SIG-M5 (cell line): ENCODE measurements at regions not wholly inside any gene's neighbourhood (a gene's known extent, or its start where the extent isn't known, plus 50 kb on each side); places are given as distances from the start of the nearest gene placed in this dataset.
"Not testable (repeated sequence)": the region's sequence is repeated elsewhere in the genome, so short reads cannot be mapped to it uniquely, and the experiment has no call there.

Experiments
- DNase-seq: peaks from one replicate; lab custom pipeline; 2025; lab: John Stamatoyannopoulos, UW

- no peak for DNase-seq
Observed at GRCh38 chr2:8432706-8433336, 249.0 kb upstream of the ID2 start.

GRCh38 chr2:8433390-8433789, 248.5 kb upstream of the ID2 start:
- DNase-seq, result no peak

GRCh38 chr2:8435608-8436007, 246.2 kb upstream of the ID2 start:
- no peak for DNase-seq

- no peak for DNase-seq
Observed at GRCh38 chr2:8436585-8436984, 245.3 kb upstream of the ID2 start.

- DNase-seq, result no peak
Observed at GRCh38 chr2:8437228-8437948, 244.5 kb upstream of the ID2 start.

GRCh38 chr2:8437949-8438400, 243.9 kb upstream of the ID2 start:
- no peak for DNase-seq

GRCh38 chr2:8438476-8438875, 243.4 kb upstream of the ID2 start:
- no peak for DNase-seq

- DNase-seq, result no peak
Observed at GRCh38 chr2:8438996-8439395, 242.9 kb upstream of the ID2 start.

- DNase-seq, result no peak
Observed at GRCh38 chr2:8440029-8440778, 241.7 kb upstream of the ID2 start.

- no peak for DNase-seq
Observed at GRCh38 chr2:8441371-8441770, 240.5 kb upstream of the ID2 start.

- no peak for DNase-seq
Observed at GRCh38 chr2:8441986-8442385, 239.9 kb upstream of the ID2 start.

GRCh38 chr2:8442833-8443486, 238.9 kb upstream of the ID2 start:
- DNase-seq, result no peak

- DNase-seq, result no peak
Observed at GRCh38 chr2:8445580-8445979, 236.3 kb upstream of the ID2 start.

- not testable (repeated sequence) for DNase-seq
Observed at GRCh38 chr2:8446751-8447150, 235.1 kb upstream of the ID2 start.

- DNase-seq, result no peak
Observed at GRCh38 chr2:8447610-8448221, 234.1 kb upstream of the ID2 start.

GRCh38 chr2:8448824-8449556, 232.9 kb upstream of the ID2 start:
- no peak for DNase-seq

GRCh38 chr2:8451273-8451672, 230.6 kb upstream of the ID2 start:
- DNase-seq, result no peak

GRCh38 chr2:8452296-8452695, 229.6 kb upstream of the ID2 start:
- no peak for DNase-seq

GRCh38 chr2:8452979-8453903, 228.6 kb upstream of the ID2 start:
- DNase-seq, result no peak

GRCh38 chr2:8453904-8454302, 228.0 kb upstream of the ID2 start:
- DNase-seq, result no peak
